GM18505 (cell line): ENCODE measurements at regions not wholly inside any gene's neighbourhood (a gene's known extent, or its start where the extent isn't known, plus 50 kb on each side); places are given as distances from the start of the nearest gene placed in this dataset.

Experiments
- ATAC-seq: cut with Tn5 transposase; IDR thresholded peaks from one replicate; pipeline ENCODE4 v1.9.1; 2021; ENCODE audit not compliant: unreplicated experiment
- POLR2A ChIP-seq: IDR thresholded peaks from 4 replicates; pipeline ENCODE4 v1.6.1; 2011; ENCODE audit warnings: borderline replicate concordance; ENCODE audit not compliant: insufficient read depth, insufficient read length; ENCODE audit errors: extremely low read depth

GRCh38 chr5:90201923-90202322 is 207.6 kb downstream of the CETN3 start:
- ATAC-seq = no peak
- TF ChIP-seq POLR2A = no peak

GRCh38 chr5:90193185-90193822 is 216.3 kb downstream of the CETN3 start:
- no peak for ATAC-seq

GRCh38 chr5:90191352-90192045 is 218.1 kb downstream of the CETN3 start:
- no peak for ATAC-seq
- TF ChIP-seq POLR2A = no peak

More at GRCh38 chr5:90193185-90193822, 216.3 kb downstream of the CETN3 start:
- TF ChIP-seq POLR2A = no peak

GRCh38 chr5:90185897-90186468 is 223.6 kb downstream of the CETN3 start:
- no peak for ATAC-seq

GRCh38 chr5:90184764-90185163 is 224.8 kb downstream of the CETN3 start:
- no peak for TF ChIP-seq POLR2A
- no peak for ATAC-seq

More at GRCh38 chr5:90185897-90186468, 223.6 kb downstream of the CETN3 start:
- TF ChIP-seq POLR2A = no peak

- no peak for ATAC-seq
- TF ChIP-seq POLR2A = no peak
These were observed 226.8 kb downstream of the CETN3 start for GRCh38 chr5:90182726-90183125.

GRCh38 chr5:90174236-90174635 is 235.3 kb downstream of the CETN3 start:
- ATAC-seq = no peak
- TF ChIP-seq POLR2A = no peak

GRCh38 chr5:90173299-90174030 is 236.1 kb downstream of the CETN3 start:
- no peak for TF ChIP-seq POLR2A
- no peak for ATAC-seq

- ATAC-seq = no peak
- TF ChIP-seq POLR2A = no peak
These were observed 238.1 kb downstream of the CETN3 start for GRCh38 chr5:90171466-90171865.

- TF ChIP-seq POLR2A = no peak
- no peak for ATAC-seq
These were observed 239.3 kb downstream of the CETN3 start for GRCh38 chr5:90170261-90170660.

- no peak for ATAC-seq
These were observed 240.5 kb downstream of the CETN3 start for GRCh38 chr5:90169078-90169477.

GRCh38 chr5:90168399-90168798 is 241.2 kb downstream of the CETN3 start:
- ATAC-seq = no peak
- TF ChIP-seq POLR2A = no peak

More at GRCh38 chr5:90169078-90169477, 240.5 kb downstream of the CETN3 start:
- no peak for TF ChIP-seq POLR2A

- no peak for ATAC-seq
- no peak for TF ChIP-seq POLR2A
These were observed 242.7 kb downstream of the CETN3 start for GRCh38 chr5:90166816-90167215.
